Endodermal cell (in vitro differentiated cells): ENCODE measurements at regions not wholly inside any gene's neighbourhood (a gene's known extent, or its start where the extent isn't known, plus 50 kb on each side); places are given as distances from the start of the nearest gene placed in this dataset.

Experiments used
- DNase-seq: peaks from one replicate; pipeline ENCODE4 v3.0.0-alpha.2; 2017
- H3K27ac ChIP-seq: 2 replicates; pipeline ENCODE4 v1.5.1; 2013; ENCODE audit warnings: mild to moderate bottlenecking, low read depth, low read length, moderate library complexity
- H3K27me3 ChIP-seq: 2 replicates; pipeline ENCODE4 v1.6.1; 2013; ENCODE audit warnings: mild to moderate bottlenecking, low read length, moderate library complexity; ENCODE audit not compliant: insufficient read depth, control insufficient read depth, poor library complexity, severe bottlenecking
- H3K36me3 ChIP-seq: 2 replicates; pipeline ENCODE4 v1.7.0; 2013; ENCODE audit warnings: mild to moderate bottlenecking, low read length, moderate library complexity; ENCODE audit not compliant: control insufficient read depth, insufficient read depth
- H3K4me1 ChIP-seq: one replicate; pipeline ENCODE4 v1.7.0; 2013; ENCODE audit warnings: low read length; ENCODE audit not compliant: control insufficient read depth, insufficient read depth
- H3K4me3 ChIP-seq: 2 replicates; pipeline ENCODE4 v1.5.1; 2013; ENCODE audit warnings: mild to moderate bottlenecking, low read length, moderate library complexity
- H3K9ac ChIP-seq: 2 replicates; pipeline ENCODE4 v1.6.1; 2013; ENCODE audit warnings: mild to moderate bottlenecking, low read length, moderate library complexity; ENCODE audit not compliant: poor library complexity, severe bottlenecking; ENCODE audit errors: extremely low read depth
- H3K9me3 ChIP-seq: 2 replicates; pipeline ENCODE4 v1.6.1; 2013; ENCODE audit warnings: mild to moderate bottlenecking, low read length, moderate library complexity; ENCODE audit not compliant: control insufficient read depth
- H3K27ac Mint-ChIP-seq: 2 replicates; pipeline ENCODE4 v1.8.0; 2020; ENCODE audit warnings: mixed read lengths
- H3K27me3 Mint-ChIP-seq: 2 replicates; pipeline ENCODE4 v1.8.0; 2021; ENCODE audit warnings: mild to moderate bottlenecking, mixed read lengths; ENCODE audit not compliant: insufficient read depth
- H3K36me3 Mint-ChIP-seq: 2 replicates; pipeline ENCODE4 v1.8.0; 2020; ENCODE audit warnings: low read depth, mixed read lengths
- H3K4me1 Mint-ChIP-seq: 2 replicates; pipeline ENCODE4 v1.8.0; 2020; ENCODE audit warnings: mixed read lengths
- H3K4me3 Mint-ChIP-seq: 2 replicates; pipeline ENCODE4 v1.8.0; 2020; ENCODE audit warnings: mild to moderate bottlenecking, moderate library complexity, mixed read lengths
- H3K9me3 Mint-ChIP-seq: 2 replicates; pipeline ENCODE4 v1.8.0; 2020; ENCODE audit warnings: mild to moderate bottlenecking, mixed read lengths
- CTCF ChIP-seq: fragments of 200-600 bp; sonication (generic); conservative IDR thresholded peaks from 2 replicates; pipeline ENCODE4 v1.5.0; 2021; ENCODE audit warnings: antibody characterized with exemption, mild to moderate bottlenecking
- WGBS, 2 experiments: methylation state at CpG; one replicate each; pipeline versions ENCODE4 v1.1.5 to v1.1.7; 2013; ENCODE audit warnings: missing lambda C conversion rate in 2 of 2, mixed read lengths in 1 of 2; ENCODE audit not compliant: insufficient coverage in 1 of 2, insufficient read length in 1 of 2; 5-methylcytosine and 5-hydroxymethylcytosine counted together

GRCh38 chr6:117194271-117194670, 71.1 kb upstream of the VGLL2 start:
- Histone ChIP-seq H3K27ac (no peak overlapping the region), H3K27me3 (no peaks in the 10 kb centered on the region), H3K9me3 (no peaks in the 10 kb centered on the region), H3K36me3 (no peaks in the 10 kb centered on the region), H3K4me1 (peaks cover 2% of the 10 kb centered on the region), H3K4me3 (no peak overlapping the region), H3K9ac (no peak overlapping the region)
- no peak for DNase-seq
- WGBS, 2 experiments: 90 to 92% methylated on average over 1 to 2 of the region's 2 CpGs
- Mint-ChIP-seq H3K4me1 (peaks cover 12% of the 10 kb centered on the region), H3K27me3 (no peaks in the 10 kb centered on the region), H3K36me3 (no peaks in the 10 kb centered on the region), H3K4me3 (no peak overlapping the region), H3K9me3 (no peaks in the 10 kb centered on the region), H3K27ac (no peak overlapping the region)
- TF ChIP-seq CTCF: no peak

- Mint-ChIP-seq H3K4me3 (no peak overlapping the region), H3K9me3 (no peaks in the 10 kb centered on the region), H3K4me1 (peaks cover 8% of the 10 kb centered on the region), H3K36me3 (no peaks in the 10 kb centered on the region), H3K27ac (no peak overlapping the region), H3K27me3 (no peaks in the 10 kb centered on the region)
- peak overlapping the region; percentile 44 for H3K27ac ChIP-seq
- WGBS, 2 experiments: 79 to 94% methylated on average over 2 to 4 of the region's 4 CpGs
- no peaks in the 10 kb centered on the region for H3K9me3 ChIP-seq
- H3K36me3 ChIP-seq: no peaks in the 10 kb centered on the region
- no peak for TF ChIP-seq CTCF
- DNase-seq: no peak
- H3K9ac ChIP-seq: no peak overlapping the region
- H3K4me3 ChIP-seq: no peak overlapping the region
- no peaks in the 10 kb centered on the region for H3K27me3 ChIP-seq
- H3K4me1 ChIP-seq: peaks cover 2% of the 10 kb centered on the region
Measured at GRCh38 chr6:117194978-117195377, 70.4 kb upstream of the VGLL2 start.

- Mint-ChIP-seq H3K9me3 (no peaks in the 10 kb centered on the region), H3K27ac (no peak overlapping the region), H3K4me1 (peaks cover 1% of the 10 kb centered on the region), H3K27me3 (no peaks in the 10 kb centered on the region), H3K36me3 (no peaks in the 10 kb centered on the region), H3K4me3 (no peak overlapping the region)
- Histone ChIP-seq H3K4me3 (no peak overlapping the region), H3K9ac (no peak overlapping the region), H3K27ac (no peak overlapping the region), H3K9me3 (no peaks in the 10 kb centered on the region), H3K27me3 (no peaks in the 10 kb centered on the region), H3K4me1 (no peaks in the 10 kb centered on the region), H3K36me3 (no peaks in the 10 kb centered on the region)
- 73 to 78% methylated on average over 3 of the region's 3 CpGs for WGBS, 2 experiments
- TF ChIP-seq CTCF: no peak
- DNase-seq: no peak
Measured at GRCh38 chr6:117195728-117196127, 69.6 kb upstream of the VGLL2 start.
